ENCODE measurements at regions not wholly inside any gene's neighbourhood (a gene's known extent, or its start where the extent isn't known, plus 50 kb on each side); places are given as distances from the start of the nearest gene placed in this dataset.

DNA sequence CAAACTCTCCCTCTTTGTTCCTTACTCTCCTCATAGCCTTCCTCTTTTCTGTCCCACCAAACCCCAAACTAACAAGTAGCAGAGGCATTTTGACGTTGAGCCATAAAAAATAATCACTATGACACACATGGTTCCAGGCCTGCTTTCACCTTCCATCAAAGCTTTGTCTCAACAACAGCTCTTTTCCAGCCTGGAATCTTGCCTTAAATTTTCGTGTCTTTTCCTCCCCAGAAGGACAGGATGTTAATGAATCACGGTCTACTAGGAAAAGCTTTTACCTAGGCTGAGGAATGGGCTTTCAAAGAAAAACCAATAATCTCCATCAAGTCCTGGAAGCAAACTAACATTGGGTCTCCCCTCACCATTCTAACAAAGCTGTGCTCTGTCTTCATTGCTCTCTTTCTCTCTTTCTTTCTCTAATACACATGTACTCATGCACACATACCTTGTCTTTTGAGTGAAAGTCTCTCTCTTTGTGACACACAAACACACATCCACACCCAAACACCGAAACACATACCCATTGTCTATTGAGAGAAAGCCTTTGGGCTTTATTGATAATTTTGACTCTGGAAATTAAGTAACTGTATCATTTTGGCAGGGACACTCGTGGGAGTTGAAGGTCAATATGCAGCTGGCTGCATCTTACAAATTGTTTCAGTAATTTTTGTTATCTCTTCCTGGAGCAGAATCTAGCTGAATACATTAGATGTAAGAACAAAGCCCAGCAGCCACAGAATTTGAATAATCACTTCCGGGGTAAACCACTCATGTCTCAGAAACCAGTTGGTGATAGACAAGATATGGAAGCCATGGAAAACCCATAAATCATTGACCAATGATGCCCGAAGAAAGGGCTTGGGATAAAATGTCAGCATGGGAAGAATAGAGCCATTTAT lies 107.4 kb upstream of the SLC4A7 start:
- intact Hi-C loops (cut with DNase I; ENCODE audit: low total_unique reads) = no loop called here
- DNase-seq = no peak

DNA sequence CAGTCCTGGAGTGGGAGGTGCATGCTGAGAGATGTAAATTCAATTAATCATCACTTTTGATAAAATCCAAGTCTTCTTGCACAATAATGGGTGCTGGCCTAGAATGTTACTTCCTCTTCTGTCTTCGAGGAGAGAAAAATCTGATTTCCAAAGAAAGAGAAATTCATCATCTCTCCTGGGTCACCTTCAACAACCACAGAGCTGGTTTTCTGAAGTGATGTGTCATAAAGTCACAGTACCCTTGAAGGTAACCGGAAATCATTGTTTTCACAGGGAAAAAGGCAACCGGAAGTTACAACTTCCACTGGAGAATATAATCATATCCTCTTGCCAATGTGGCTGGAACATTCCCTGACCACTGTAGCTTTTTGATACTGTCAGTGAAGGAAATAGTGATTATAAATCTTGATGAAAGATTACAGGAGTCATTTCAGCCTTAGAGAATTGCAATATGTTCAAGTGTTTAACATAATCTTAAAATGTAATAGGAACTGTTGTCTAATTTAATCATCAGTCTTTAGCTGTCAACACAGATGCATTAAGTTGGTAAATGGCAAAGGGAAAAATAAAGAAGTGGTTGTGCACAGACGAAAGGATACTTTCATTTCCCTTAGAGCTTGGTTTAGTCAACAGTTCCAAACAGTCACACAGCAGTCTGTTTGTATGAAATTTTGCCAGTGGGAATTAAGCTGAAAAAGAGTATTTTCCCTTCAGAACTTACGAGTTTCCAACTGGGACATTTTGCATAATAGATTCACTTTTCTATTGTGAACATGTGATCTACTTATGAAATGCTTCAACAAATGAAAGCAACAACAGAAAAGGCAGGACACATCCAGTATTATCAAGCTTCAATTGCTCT lies 106.5 kb upstream of the SLC4A7 start:
- intact Hi-C loops (cut with DNase I; ENCODE audit: low total_unique reads) = no loop called here
- WGBS, 2 donors (ENCODE audit: low coverage in 1 of 2) = 35 to 37% methylated on average over 5 of the region's 5 CpGs
- TF ChIP-seq, protein P1, sequence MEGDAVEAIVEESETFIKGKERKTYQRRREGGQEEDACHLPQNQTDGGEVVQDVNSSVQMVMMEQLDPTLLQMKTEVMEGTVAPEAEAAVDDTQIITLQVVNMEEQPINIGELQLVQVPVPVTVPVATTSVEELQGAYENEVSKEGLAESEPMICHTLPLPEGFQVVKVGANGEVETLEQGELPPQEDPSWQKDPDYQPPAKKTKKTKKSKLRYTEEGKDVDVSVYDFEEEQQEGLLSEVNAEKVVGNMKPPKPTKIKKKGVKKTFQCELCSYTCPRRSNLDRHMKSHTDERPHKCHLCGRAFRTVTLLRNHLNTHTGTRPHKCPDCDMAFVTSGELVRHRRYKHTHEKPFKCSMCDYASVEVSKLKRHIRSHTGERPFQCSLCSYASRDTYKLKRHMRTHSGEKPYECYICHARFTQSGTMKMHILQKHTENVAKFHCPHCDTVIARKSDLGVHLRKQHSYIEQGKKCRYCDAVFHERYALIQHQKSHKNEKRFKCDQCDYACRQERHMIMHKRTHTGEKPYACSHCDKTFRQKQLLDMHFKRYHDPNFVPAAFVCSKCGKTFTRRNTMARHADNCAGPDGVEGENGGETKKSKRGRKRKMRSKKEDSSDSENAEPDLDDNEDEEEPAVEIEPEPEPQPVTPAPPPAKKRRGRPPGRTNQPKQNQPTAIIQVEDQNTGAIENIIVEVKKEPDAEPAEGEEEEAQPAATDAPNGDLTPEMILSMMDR (IDR thresholded peaks at IDR 0.05) = no peak
- TF ChIP-seq POLR2A (IDR thresholded peaks at IDR 0.05) = no peak
- TF ChIP-seq POLR2AphosphoS5 (IDR thresholded peaks at IDR 0.05) = no peak
- TF ChIP-seq EP300 (IDR thresholded peaks at IDR 0.05; ENCODE audit: low read depth) = no peak
- Histone ChIP-seq H3K9me3 (no peaks in the 10 kb centered on the region), H3K4me1 (peaks cover 0 to 22% (median 5%) of the 10 kb centered on the region in 4 donors), H3K4me3 (peak overlapping the region in 1 of 4 donors; percentile 5), H3K27me3 (no peaks in the 10 kb centered on the region), H3K27ac (peak overlapping the region; percentile 48 to 64 (median 59)), H3K36me3 (no peaks in the 10 kb centered on the region)
- in situ Hi-C loops (cut with MboI; ENCODE audit: low pct_ligation_motif_present in 1 of 4, low pct_unique_long_range_greater_than_20kb in 1 of 4, low sequenced_read_pairs in 3 of 4) = no loop called here
- DNase-seq = no peak

More for the DNA sequence above, 107.4 kb upstream of the SLC4A7 start:
- Histone ChIP-seq H3K4me1 (peaks cover 3 to 31% (median 7%) of the 10 kb centered on the region in 4 donors), H3K27me3 (no peaks in the 10 kb centered on the region), H3K27ac (peak overlapping the region; percentile 48 to 64 (median 59)), H3K4me3 (no peak overlapping the region), H3K9me3 (no peaks in the 10 kb centered on the region), H3K36me3 (no peaks in the 10 kb centered on the region)
- 44 to 49% methylated on average over 7 of the region's 7 CpGs for WGBS, 2 donors (ENCODE audit: low coverage in 1 of 2)
- TF ChIP-seq EP300 (IDR thresholded peaks at IDR 0.05; ENCODE audit: low read depth) (no peak), POLR2A (IDR thresholded peaks at IDR 0.05) (no peak)
- TF ChIP-seq, protein P1 (IDR thresholded peaks at IDR 0.05) = no peak
- in situ Hi-C loops (cut with MboI; ENCODE audit: low pct_ligation_motif_present in 1 of 4, low pct_unique_long_range_greater_than_20kb in 1 of 4, low sequenced_read_pairs in 3 of 4) = no loop called here

DNA sequence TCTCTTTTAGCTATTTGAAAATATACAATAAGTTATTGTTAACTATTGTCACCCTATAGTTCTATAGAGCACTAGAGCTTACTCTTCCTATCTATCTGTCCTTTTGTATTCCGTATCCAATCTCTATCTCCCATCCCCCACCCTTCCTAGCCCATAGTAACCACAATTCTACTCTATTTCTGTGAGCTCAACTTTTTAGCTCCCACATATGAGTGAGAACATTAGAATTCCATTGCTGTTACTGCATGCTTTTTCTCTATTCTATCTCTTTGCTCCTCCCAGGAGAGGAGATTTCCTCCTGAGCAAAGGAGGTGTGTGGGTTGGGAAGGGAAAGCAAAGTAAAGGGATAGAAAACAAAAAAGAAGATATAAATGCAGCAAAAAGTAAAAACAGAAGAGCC lies 105.6 kb upstream of the SLC4A7 start:
- H3K4me1 ChIP-seq = peaks cover 0 to 26% (median 5%) of the 10 kb centered on the region in 4 donors
- no peak for DNase-seq
- WGBS, 2 donors (ENCODE audit: low coverage in 1 of 2) = 94 to 100% methylated on average over 1 of the region's 1 CpG
- H3K27ac ChIP-seq = peak overlapping the region; percentile 11 to 64 (median 59)
- intact Hi-C loops (cut with DNase I; ENCODE audit: low total_unique reads) (no loop called here), in situ Hi-C loops (cut with MboI; ENCODE audit: low pct_ligation_motif_present in 1 of 4, low pct_unique_long_range_greater_than_20kb in 1 of 4, low sequenced_read_pairs in 3 of 4) (no loop called here)
- no peaks in the 10 kb centered on the region for H3K9me3 ChIP-seq
- no peaks in the 10 kb centered on the region for H3K27me3 ChIP-seq
- TF ChIP-seq POLR2A (IDR thresholded peaks at IDR 0.05) (no peak), POLR2AphosphoS5 (IDR thresholded peaks at IDR 0.05) (no peak), EP300 (IDR thresholded peaks at IDR 0.05; ENCODE audit: low read depth) (no peak)
- TF ChIP-seq, protein P1 (IDR thresholded peaks at IDR 0.05) = no peak
- H3K4me3 ChIP-seq = no peak overlapping the region
- no peaks in the 10 kb centered on the region for H3K36me3 ChIP-seq

DNA sequence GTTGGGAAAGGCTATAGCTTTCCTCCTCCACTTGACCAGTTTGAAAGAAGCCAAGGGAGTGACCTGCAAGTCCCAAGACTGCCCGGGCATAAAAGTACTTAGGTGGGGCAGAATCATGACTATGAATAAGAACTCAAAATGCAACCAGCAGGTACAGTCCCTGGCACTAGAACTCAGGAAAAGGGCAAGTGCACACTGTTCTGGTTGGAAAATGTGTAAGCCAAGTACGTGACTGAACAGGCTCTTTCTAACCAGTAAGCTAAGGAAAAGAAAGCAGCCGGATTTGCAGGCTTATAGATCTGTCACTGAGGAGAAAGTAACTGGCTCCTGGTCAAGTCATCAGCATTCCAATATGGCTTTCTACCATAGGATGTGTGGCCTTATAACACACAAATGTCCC lies 101.2 kb upstream of the SLC4A7 start:
- TF ChIP-seq POLR2A (IDR thresholded peaks at IDR 0.05) = no peak
- TF ChIP-seq, protein P1 (IDR thresholded peaks at IDR 0.05) = no peak
- Histone ChIP-seq H3K4me3 (no peak overlapping the region), H3K27ac (no peak overlapping the region), H3K9me3 (no peaks in the 10 kb centered on the region), H3K4me1 (peaks cover 0 to 13% (median 4%) of the 10 kb centered on the region in 4 donors), H3K27me3 (no peaks in the 10 kb centered on the region), H3K36me3 (no peaks in the 10 kb centered on the region)
- no peak for DNase-seq
- intact Hi-C loops (cut with DNase I; ENCODE audit: low total_unique reads) = no loop called here
- 67 to 77% methylated on average over 3 of the region's 3 CpGs for WGBS, 2 donors (ENCODE audit: low coverage in 1 of 2)
- in situ Hi-C loops (cut with MboI; ENCODE audit: low pct_ligation_motif_present in 1 of 4, low pct_unique_long_range_greater_than_20kb in 1 of 4, low sequenced_read_pairs in 3 of 4) = no loop called here

Measured in transverse colon (tissue), 4 donors.